SK-N-MC (cell line): ENCODE measurements at regions not wholly inside any gene's neighbourhood (a gene's known extent, or its start where the extent isn't known, plus 50 kb on each side); places are given as distances from the start of the nearest gene placed in this dataset.
"Not testable (repeated sequence)": the region's sequence is repeated elsewhere in the genome, so short reads cannot be mapped to it uniquely, and the experiment has no call there.

Experiments used
- EZH2 ChIP-seq: fragments of 200-600 bp; sonication (generic); IDR thresholded peaks from one replicate; pipeline ENCODE4 v1.6.1; 2017; ENCODE audit warnings: antibody characterized with exemption
- FOXP2 ChIP-seq: optimal IDR thresholded peaks from 2 replicates; pipeline ENCODE3; 2011; ENCODE audit warnings: mild to moderate bottlenecking, moderate library complexity; ENCODE audit not compliant: insufficient read depth; ENCODE audit errors: extremely low read length, control extremely low read depth
- POLR2AphosphoS5 ChIP-seq: IDR thresholded peaks from 2 replicates; pipeline ENCODE4 v1.6.1; 2012; ENCODE audit warnings: mild to moderate bottlenecking, low read depth, low read length, borderline replicate concordance

GRCh38 chr4:189881190-189881589, 59.5 kb upstream of the FRG1 start:
- not testable (repeated sequence) for TF ChIP-seq EZH2, FOXP2, POLR2AphosphoS5
